ENCODE measurements at regions not wholly inside any gene's neighbourhood (a gene's known extent, or its start where the extent isn't known, plus 50 kb on each side); places are given as distances from the start of the nearest gene placed in this dataset.

DNA sequence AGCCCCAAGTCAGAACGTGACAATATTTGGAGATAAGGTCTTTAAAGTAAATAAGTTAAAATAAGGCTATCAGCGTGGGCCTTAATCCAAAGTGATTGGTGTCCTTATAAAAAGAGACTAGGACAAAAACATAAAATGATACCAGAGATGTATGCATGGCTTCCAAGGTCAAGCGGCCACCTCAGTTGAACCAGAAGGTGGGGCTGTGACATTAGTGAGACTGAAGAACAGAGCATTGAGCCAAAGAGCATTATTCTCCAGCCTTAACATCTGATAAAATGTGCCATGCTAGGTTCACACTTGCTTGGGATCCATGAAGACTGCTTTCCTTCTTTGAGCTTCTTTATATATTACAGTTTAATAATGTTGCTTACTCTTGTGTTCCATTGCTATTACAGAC, 554.6 kb downstream of the PLA2G4A start:
- H3K4me3 ChIP-seq (replicated peaks; ENCODE audit: low read depth, low read length), result no peak overlapping the region
- TF ChIP-seq, protein P1, sequence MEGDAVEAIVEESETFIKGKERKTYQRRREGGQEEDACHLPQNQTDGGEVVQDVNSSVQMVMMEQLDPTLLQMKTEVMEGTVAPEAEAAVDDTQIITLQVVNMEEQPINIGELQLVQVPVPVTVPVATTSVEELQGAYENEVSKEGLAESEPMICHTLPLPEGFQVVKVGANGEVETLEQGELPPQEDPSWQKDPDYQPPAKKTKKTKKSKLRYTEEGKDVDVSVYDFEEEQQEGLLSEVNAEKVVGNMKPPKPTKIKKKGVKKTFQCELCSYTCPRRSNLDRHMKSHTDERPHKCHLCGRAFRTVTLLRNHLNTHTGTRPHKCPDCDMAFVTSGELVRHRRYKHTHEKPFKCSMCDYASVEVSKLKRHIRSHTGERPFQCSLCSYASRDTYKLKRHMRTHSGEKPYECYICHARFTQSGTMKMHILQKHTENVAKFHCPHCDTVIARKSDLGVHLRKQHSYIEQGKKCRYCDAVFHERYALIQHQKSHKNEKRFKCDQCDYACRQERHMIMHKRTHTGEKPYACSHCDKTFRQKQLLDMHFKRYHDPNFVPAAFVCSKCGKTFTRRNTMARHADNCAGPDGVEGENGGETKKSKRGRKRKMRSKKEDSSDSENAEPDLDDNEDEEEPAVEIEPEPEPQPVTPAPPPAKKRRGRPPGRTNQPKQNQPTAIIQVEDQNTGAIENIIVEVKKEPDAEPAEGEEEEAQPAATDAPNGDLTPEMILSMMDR (IDR thresholded peaks at IDR 0.05; ENCODE audit: low read length, missing control alignments), result no peak
- DNase-seq (ENCODE audit: low read depth), result no peak

DNA sequence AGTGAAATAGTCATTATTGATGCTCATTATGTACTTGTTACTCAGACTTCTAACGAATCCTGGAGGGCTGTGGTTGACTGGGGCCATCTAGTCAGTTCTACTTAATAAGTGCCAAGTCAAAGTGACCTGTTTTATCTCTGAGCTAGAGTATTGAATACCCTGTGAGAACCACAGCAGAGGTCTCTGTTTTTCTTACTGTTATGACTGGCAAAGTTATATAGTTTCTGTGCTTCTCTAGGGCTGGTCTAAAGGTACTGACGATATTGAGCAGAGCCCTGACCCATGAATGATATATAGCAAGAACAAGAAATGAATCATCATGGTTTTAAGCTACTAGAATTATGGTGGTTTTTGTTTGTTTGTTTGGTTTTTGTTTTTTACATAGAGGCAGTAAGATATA, 555.8 kb downstream of the PLA2G4A start:
- H3K4me3 ChIP-seq (replicated peaks; ENCODE audit: low read depth, low read length), result no peak overlapping the region
- DNase-seq (ENCODE audit: low read depth), result no peak
- TF ChIP-seq, protein P1 (IDR thresholded peaks at IDR 0.05; ENCODE audit: low read length, missing control alignments), result no peak

DNA sequence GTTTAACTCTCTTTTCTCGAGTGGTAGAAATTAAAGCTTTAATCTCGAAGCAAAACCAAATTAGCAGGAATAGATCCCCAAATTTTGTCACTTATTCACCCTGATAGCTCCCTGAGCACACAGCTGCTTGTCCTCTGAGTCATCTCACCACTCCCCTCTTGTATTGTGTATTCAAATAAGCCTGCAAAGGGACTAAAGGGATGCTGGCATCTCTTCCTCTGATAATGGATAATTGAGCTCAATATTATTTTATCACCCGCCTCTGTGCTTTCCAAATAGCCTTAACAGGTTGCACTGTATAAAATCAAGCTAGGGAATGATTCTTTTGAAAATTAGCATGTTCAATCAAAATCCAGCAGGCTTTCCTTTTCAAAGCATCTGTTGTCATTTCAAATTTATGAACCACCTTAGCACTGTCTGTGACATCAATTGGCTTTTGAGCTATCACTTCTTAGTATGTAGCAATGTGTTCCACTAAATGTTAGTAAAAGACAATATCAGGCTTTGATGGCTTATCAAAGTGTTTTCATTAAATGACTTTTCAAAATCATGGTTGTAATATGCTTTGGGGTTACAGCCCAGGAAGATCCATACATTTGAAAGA, 561.6 kb downstream of the PLA2G4A start:
- TF ChIP-seq, protein P1 (IDR thresholded peaks at IDR 0.05; ENCODE audit: low read length, missing control alignments), result no peak
- DNase-seq (ENCODE audit: low read depth), result no peak
- no peak overlapping the region for H3K4me3 ChIP-seq (replicated peaks; ENCODE audit: low read depth, low read length)

DNA sequence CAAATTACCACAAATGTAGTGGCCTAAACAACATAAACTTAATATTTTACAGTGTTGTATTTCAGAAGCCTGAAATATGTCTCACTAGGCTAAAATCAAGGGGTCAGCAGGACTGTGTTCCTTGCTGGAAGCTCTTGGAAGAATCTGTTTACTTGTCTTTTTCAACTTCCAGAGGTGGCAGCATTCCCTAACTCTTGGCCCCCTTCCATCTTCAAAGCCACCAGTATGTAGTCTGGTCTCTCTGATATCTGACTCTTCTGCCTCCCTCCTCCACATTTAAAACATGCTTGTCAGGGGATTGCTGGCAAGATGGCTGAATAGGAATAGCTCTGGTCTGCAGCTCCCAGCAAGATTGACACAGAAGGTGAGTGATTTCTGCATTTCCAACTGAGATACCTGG, 567.5 kb downstream of the PLA2G4A start:
- H3K4me3 ChIP-seq (replicated peaks; ENCODE audit: low read depth, low read length), result no peak overlapping the region
- TF ChIP-seq, protein P1 (IDR thresholded peaks at IDR 0.05; ENCODE audit: low read length, missing control alignments), result no peak
- no peak for DNase-seq (ENCODE audit: low read depth)

DNA sequence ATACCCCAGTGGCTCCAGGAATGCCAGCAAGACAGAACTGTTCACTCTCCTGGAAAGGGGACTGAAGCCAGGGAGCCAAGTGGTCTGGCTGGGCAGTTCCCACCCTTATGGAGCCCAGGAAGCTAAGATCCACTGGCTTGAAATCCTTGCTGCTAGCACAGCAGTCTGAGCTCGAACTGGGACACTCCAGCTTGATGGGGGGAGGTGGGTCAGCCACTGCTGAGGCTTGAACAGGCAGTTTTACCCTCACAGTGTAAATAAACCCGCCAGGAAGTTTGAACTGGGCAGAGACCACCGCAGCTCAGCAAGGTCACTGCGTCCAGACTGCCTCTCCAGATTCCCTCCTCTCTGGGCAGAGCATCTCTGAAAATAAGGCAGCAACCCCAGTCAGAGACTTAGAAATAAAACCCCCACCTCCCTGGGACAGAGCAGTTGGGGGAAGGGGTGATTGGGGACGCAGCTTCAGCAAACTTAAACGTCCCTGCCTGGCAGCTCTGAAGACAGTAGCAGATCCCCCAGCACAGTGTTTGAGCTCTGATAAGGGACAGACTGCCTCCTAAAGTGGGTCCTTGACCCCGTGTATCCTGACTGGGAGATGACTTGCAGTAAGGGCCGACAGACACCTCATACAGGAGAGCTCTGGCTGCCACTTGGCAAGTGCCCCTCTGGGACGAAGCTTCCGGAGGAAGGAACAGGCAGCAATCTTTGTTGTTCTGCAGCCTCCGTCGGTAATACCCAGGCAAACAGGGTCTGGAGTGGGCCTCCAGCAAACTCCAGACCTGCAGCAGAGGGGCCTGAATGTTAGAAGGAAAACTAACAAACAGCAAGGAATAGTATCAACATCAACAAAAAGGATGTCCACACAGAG, 568.4 kb downstream of the PLA2G4A start:
- TF ChIP-seq, protein P1 (IDR thresholded peaks at IDR 0.05; ENCODE audit: low read length, missing control alignments), result no peak
- DNase-seq (ENCODE audit: low read depth), result no peak
- no peak overlapping the region for H3K4me3 ChIP-seq (replicated peaks; ENCODE audit: low read depth, low read length)

DNA sequence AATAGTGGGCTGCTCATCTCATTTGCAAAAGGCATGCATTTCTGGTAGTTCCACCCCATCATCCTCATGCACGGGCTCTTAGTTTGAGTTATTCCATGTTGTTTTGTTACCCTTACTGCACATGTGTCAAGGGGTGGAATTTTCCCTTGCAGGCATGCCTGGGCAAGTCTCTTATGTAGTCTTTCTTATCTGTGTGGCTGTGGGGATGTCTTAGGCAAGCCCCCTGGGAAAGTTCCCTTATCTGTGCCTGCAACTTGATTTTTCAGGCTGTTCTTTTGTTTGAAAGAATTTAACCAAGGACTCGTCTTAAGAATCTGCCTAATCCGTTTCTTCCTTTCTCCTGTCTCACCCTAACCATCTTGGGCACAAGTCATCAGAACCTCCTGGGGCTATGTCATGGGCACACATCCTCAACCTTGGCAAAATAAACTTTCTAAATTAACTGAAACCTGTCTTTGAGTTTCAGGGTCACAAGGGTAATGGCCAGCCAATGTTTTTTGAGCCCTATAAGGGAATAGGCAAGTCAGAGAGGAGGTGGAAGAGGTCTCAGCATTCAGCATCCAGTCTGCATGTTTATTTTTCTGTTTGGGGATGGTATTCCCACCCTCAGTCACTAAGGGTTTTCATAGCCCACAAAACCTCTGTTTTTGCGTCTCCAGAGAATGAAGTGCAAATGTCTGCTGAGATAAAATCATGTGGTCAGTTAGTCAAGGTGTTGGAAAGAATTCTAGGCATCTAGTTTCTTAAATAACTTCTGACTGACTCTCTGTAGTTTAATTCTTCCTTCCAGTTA, 579.7 kb downstream of the PLA2G4A start:
- TF ChIP-seq, protein P1 (IDR thresholded peaks at IDR 0.05; ENCODE audit: low read length, missing control alignments), result no peak
- peak; percentile 44 for DNase-seq (ENCODE audit: low read depth)
- no peak overlapping the region for H3K4me3 ChIP-seq (replicated peaks; ENCODE audit: low read depth, low read length)
